ENCODE measurements at regions not wholly inside any gene's neighbourhood (a gene's known extent, or its start where the extent isn't known, plus 50 kb on each side); places are given as distances from the start of the nearest gene placed in this dataset.

DNA sequence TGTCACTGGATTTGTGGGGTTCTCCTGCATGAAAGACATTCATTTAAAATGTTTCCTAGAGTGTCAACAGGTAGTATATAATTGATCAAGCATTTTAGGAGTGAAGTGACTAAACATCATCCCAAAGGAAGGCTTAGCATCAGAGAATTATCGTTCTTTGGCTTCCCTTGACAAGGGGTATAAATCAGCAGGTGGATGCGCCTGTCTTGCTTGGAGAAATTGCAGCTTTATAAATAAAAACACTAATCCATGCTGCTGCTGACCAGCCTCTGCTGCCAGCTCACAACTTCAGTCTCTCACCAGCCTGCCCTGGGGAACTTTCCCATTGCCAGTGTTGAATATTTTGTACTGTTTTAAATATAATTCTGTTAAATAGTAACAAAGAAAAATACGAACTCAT lies 1184.7 kb upstream of the TENM4 start:
- no peak for DNase-seq

DNA sequence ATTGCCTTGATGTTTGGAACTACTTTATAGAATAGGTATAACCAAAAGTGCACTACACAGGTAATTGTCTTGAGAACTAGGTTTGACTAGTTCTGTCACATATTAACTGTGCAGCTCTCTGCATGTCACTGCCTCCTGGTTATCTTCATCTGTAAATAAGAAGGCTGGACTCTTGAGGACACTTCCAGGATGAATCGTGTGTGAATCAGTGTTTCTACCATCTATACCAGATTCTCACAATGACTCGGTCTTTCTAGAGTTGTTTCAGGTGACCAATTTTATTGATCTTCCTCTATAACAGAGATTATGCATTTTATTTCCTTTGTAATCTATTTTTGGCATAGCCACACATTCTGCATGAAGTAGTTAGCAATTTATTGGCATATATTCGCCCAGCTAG lies 1181.0 kb upstream of the TENM4 start:
- DNase-seq: no peak

DNA sequence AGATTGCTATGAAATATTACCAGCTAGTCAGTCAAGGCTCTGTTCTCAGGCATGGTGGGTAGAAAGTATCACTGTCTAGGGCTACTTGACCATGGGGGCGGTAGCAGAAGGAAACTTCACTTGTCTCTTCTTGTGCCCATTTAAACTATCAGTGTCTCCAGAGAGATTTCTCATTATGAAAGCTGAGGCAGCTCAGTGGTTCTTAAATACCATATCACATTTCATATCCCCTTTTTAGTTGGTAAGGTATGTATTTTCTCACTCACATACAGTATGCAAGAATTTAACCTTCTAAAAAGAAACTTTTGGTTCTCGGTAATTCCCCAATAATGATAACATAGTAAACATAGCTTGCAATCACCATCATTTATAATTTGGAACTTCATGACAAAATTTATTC lies 1180.0 kb upstream of the TENM4 start:
- DNase-seq: no peak

DNA sequence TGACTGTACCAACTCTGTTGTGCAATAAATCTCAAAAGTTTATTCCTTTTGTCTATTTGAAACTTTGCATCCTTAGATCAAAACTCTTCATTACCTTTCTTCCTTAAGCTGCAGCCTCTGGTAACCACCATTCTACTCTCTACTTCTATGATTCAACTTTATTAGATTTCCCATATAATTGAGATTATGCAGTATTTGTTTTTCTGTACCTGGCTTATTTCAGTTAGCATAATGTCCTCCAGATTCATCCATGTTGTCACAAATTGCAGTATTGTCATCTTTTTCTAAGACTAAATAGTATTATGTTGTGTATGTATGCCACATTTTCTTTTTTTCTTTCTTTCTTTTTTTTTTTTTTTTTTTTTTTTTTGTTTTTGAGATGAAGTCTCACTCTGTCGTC lies 1176.3 kb upstream of the TENM4 start:
- no peak for DNase-seq

DNA sequence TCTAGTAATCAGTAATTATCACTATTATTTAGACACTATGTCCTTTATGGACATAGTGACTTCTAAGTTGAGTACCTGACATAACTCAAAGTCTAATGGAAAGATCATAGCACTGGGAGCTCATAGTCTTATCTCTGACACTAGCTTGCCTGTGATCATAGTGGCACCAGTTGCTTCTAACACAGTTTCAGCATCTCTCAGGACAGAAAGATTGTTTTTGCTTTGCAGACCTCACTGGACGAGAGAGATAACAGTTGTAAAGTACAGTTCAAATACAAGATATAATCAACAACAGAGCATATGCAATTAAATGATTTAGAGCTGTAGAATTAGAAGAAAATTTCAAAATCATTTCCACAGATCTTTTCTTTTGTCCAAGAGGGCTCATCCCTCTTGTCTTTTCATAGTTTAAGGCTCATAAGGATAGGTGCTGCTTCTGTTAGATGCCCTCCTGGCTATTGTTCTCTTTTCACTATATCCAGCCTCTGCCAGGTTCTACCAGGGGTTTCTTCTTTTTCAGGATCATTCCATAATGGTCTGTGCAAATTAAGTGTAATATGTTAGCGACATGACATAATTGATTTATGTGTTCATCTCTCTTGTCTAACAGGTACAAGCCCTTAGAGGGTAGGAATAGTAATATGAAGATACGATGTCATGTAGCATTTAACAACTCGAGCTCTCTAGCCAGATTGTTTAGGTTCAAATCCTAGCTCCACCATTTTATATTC lies 1175.4 kb upstream of the TENM4 start:
- no peak for DNase-seq

DNA sequence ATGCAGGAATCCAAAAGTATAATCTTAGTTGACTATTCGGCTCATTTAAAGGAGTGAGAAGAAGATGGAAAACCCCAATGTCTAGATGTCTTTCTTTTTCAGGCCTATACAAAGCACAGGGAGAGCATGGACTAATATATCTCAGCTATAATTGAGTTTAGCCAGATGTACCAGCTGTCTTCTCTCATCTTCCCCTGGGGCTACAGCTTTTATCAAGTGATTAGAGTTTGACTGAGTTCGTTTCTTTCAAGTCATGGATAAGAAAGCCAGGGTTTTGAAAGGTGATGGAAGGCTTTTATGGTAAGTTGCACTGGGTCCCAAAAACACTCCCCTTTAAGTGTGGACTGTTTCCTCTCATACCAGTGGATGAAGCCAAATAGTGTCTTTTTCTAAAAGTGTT lies 1172.8 kb upstream of the TENM4 start:
- DNase-seq: no peak

DNA sequence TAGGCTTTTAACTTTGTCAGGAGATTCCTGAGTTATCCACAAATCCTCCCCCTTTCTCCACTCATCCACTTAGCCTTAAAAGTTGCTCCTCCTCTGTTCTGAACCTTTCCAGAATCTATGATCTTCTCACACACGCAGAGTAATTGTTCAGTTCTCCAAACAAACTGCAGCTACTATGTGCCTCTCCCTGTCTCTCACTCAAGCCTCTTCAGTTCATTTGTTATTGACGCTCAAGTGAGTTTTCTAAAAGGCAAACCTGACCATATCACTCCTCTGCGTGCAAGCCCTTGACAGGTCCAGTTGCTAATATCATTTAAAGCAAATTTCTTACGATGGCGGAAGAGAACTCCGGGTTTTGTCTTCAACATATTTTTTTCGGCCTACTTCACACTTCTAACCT lies 1169.7 kb upstream of the TENM4 start:
- DNase-seq: no peak

DNA sequence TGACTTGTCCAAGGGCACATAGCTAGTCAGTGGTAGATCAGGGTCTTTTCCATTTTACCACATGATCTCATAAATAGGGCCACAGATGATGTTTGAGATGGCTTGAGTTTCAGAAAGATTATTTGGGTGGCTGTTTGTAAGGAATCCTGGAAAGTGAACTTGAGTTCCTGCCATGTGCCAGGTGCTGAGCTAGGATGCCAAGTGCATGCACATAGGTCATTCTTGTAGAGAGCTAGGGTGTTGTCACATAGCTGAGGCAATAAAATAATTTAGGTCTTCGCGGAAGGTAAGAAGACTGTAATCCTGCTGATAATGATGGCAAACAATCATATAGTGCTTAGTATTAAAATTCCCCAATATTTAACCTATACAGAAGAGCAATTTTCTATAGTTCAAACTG lies 1162.6 kb upstream of the TENM4 start:
- DNase-seq: no peak

DNA sequence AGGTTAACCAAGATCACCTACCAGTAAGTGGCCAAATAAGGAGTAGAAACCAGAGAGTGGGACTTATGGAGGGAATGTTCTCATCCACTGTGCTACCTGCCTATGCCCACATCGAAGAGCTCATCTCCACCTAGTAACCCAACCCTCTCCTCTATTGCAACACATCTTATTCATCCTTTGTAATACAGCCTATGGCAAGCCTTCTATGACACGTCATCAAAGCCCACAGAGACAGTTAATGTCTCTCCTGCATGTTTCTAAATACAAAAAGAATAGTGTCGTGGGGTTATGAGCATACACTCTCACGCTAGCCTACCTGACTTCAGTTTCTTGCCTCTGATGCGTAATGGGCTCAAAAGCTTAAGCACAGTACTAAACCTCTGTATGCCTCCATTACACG lies 1158.1 kb upstream of the TENM4 start:
- no peak for DNase-seq

DNA sequence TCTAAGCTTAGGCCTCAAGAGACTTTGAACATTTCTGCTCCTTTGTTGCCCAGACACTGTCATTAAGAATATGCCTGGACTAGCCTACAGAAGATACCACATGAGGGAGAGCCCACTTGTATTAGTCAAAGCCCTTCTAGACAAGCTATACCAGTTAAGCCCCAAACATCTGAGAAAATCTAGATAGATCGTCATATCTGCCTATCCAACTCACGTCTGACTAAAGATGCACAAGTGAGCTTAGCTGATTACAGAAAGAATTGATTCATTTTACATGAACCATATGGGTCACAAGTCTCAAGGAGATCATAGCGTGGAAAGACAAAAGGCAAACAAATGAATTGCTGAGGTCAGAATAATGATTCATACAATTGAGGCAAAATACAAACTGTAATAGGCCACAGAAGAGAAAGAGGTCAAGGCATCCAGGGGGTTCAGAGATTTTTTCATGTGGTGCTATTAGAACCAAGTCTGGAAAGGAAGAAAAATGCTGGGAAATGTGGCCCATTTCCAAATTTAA lies 1155.5 kb upstream of the TENM4 start:
- no peak for DNase-seq

DNA sequence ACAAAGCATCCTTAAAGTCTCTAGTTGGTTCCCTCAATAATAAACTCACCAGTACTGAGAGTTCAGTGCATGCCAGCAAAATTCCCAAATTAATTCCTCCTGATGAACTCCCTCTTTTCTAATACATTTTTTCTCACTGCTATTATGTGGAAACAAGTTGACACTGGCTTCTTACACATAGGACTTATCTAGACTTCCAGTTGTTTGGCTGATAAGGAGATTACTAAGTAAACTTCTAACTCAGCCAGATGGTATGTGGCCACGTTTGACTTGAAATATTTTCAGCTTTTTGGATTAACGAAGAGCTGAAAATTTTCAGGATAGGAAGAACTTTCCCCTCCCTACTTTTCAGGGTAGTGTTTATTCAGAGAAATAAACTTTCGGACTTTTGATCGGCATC lies 1154.2 kb upstream of the TENM4 start:
- DNase-seq: no peak

DNA sequence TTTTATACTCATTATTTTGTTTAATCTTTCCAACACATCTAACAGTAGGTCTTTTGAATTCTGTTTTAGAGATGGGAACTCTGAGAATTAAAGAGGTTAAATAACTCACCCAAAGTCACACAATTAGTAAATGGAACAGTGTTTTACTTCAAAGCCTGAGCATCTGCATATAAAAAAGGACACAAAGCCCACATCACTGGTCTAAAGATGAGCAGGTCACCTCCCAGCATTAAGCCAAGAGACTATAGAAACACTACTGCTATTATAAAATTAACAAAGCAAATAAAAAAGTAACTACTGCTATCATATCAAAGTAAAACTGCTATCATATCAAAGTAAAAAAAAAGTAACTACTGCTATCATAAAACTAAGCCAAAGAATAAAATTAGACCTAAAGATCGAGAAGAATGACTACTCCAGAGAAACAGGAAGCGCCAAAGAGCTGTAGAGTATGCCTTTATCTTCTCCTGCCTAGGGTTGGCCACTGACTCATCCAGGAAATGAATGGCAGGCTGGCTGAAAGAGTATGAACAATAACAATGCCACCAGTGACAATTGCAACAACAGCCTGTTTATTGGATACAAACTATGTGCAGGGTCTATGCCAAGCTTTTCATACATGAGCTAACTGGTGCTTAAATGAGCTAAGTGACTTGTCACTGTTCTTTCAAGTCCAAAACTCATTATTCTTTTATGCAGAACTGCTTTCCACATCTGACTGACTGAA lies 1153.0 kb upstream of the TENM4 start:
- no peak for DNase-seq

DNA sequence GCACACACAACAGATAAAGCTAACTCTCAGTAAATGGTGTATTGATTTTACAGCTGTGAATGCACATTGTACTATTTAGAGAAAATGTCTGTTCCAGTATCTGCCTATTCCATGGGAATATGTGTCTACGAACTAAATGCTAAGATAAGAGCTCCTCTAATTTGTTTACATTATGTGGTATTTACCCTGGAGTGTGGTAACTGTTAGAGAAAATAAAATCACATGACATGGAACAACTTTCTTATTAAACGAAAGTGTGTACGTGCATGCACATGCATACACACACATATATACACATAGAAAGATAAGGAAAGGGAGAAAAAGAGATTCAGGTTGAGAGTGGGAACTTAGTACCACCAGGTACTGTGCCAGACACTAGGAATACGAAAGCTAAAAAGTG lies 1151.7 kb upstream of the TENM4 start:
- no peak for DNase-seq

DNA sequence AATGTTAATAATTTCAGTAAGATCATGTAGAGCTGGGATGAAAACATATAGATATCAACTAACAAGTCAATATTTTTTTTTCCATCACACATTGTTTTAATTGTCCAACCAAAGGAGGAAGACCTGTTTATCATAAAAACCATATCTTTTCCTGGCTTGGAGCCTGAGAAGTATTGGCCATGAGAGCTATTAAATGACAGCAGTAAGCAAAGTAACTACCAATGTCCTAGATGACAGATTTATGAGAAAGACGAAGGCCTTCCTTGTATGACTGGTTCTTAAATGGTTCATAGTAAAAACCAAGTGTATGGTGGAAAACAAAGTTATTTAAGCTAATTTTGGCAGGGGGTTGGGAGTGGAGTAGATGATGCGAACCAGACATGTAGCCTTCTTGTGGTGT lies 1147.1 kb upstream of the TENM4 start:
- DNase-seq: no peak

DNA sequence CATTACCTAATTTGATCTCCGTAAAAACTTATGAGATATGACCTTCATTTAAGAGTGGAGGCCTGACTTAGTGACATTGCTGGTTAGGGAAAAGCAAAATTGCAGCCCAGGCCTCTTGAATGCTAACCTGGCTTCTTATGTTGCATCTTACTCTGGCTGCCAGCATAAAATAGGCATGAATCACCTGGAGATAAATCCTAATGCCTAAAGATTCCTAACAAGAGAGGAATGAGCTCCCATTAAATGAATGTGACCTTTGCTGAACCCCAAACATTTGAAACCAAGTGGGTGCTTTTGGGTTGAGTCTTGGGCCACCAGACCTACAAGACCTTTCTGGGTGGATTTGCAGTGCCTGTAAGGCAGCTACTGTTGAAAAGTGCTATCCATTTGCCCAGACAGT lies 1145.6 kb upstream of the TENM4 start:
- DNase-seq: no peak

DNA sequence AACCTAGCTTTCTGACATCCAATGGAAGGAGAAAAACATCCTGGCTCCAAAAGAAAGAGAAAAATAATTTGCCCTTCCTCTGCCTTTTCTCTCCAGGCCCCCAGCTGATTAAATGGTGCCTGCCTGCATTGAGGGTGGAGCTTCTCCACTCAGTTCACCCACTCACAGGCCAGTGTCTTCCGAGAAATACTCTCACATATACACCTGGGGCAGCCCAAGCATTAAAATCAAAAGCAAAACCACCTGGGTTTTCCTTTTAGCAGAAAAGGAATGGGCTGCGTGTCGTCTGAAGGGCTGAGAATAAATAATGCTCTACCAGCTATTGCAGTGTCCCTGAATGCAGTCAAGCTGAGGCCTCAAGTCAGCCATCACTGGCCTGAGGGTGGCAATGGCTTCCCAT lies 1143.8 kb upstream of the TENM4 start:
- DNase-seq: no peak

DNA sequence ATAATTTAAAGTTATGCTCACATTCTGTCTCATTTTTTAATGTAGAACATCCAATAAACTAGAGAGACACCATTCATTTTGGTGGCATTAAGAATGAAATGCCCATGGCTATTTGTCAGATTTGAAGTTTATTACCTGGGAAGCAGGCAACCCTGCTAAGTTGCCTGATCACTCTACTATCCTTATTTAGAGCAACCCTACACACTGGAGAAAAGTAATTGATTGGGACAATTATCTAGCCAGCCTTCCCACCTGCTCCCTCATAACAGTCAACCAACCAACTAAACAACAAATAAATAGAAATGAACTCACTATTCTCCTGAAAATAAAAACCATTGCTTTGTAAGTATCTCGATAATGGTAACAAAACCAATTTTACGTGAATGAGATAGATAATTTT lies 1129.0 kb upstream of the TENM4 start:
- DNase-seq: no peak

DNA sequence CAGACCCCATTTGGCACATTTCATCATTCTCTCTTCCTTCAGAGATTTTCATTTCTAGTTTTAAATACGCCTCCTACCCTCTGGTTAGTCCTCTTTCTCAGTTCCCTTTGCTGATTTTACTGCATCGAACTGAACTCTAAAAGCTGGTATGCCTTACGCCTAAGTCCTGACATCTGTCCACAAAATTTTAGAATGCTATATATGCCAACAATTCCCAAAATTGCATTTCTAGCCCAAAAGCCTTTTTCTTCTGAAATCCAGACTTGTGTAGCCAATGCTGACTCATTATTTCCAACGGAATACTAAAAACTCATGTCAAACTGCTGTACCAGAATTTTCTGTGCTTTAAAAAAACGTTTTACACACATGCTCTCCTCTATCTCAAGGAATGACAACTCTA lies 1124.4 kb upstream of the TENM4 start:
- no peak for DNase-seq

DNA sequence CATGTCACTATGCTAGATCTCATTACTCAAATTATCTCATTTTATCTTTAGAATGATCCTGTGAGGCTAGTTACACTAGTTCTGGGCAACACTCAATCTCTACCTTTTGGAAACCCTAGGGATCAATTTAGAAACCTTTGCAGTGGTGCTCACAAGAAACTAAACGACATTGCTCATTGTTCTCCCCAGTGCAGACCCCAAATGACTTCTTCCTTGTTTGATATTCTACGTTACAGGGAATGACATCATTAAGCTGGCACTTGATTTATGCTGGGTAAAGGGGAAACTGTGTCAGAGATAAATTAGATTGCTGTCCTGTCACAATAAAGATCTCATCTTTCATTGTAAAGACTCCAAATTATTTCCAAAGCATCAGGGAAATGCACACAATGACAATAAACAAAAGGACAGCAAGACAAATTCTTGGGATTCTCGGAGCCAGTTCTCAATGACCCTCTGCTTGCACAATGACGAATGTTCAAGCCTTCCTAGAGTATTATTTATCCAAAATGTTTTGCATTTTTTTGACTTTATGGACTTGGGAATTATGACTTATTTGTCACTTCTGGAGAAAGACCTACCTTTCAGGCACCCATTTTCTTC lies 1121.8 kb upstream of the TENM4 start:
- no peak for DNase-seq

DNA sequence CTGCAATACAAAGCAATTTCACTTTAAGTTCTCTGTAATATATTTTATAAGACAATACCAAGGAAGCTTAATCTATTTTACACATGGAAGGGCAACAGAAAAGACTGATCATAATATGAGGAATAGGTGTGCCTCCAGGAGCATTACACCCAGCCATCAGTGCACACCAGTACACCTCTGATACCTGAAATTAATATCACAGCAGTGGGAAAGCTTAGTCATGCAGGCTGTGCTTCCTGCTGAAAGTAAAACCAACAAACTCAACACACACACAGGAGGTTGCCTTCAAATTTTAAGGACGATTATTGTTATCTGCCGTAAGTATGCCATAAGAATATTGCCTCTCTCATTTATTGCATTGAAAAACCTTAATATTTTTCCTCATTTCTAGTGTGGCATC lies 1119.1 kb upstream of the TENM4 start:
- no peak for DNase-seq

DNA sequence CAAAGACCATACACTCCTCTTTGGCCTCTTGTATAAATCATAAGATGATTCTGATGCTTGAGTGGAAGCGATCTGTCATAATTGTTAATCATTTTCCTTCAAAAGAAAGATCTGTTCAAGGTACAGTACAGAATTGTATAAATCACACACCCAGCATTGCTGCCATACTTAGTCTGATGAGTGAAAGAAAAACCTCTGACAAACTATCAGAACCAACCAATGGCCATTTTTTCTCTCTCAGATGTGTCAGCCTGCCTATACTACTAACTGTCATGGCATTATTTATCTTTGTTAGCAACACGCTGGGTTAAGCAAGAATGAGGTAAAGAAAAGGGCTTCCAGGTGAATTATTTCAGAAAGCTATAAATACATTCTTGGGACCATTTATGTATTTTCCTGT lies 1112.7 kb upstream of the TENM4 start:
- DNase-seq: no peak

DNA sequence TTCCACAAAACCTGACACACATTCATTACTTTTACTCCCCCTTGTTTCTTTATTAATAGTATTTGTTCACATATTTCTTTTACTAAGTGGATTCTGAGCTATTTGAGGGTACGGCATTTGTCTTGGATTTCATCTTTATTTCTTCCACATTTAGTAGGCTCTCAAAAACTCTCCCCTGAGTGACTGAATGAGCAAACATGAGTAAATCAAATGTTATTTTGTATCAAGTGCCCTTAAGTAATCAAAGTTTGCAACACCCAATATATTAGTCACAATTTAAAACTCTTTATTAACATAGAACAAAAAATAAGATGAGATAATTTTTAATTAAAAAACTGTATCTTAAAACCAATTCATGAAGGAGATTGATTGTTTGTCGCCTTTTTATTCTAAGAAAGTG lies 1101.9 kb upstream of the TENM4 start:
- no peak for DNase-seq

DNA sequence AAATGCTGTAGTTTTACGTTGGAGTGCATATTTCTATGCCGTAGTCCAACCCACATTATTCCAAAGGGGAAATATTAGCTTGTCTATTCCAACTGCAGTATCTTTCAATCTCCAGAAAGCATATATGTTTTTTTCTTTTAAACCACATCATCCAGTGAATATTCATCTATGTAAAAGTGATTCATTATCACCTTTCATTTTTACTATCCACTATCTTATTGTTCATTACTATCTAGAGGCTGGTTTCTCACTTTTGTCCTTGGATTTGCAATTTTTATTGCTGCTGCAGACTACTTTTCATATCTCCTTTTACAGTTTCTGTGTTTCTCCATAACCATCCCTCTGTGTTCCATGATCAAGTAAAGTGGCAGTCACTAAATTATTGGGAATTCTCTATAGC lies 1097.2 kb upstream of the TENM4 start:
- no peak for DNase-seq

DNA sequence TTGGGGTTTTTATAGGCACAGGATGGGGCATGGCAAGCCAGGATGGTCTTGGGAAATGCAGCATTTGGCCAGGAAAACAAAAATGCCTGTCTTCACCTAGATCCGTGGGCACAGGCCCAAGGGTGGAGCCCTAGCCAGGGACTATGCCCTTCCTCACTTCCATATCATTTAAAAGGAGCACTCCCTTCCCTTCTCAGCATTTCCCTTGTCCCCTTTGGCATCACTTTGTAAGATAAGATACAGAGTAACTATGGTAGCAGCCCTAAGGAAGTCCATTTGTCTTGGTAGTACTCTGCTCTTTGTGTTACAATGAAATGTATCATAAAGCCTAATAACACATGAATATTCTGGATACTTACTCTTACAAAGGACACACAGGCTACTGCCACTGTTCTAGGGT lies 1092.6 kb upstream of the TENM4 start:
- no peak for DNase-seq
